ENCODE measurements at regions not wholly inside any gene's neighbourhood (a gene's known extent, or its start where the extent isn't known, plus 50 kb on each side); places are given as distances from the start of the nearest gene placed in this dataset.
"Not testable (repeated sequence)": the region's sequence is repeated elsewhere in the genome, so short reads cannot be mapped to it uniquely, and the experiment has no call there.

DNA sequence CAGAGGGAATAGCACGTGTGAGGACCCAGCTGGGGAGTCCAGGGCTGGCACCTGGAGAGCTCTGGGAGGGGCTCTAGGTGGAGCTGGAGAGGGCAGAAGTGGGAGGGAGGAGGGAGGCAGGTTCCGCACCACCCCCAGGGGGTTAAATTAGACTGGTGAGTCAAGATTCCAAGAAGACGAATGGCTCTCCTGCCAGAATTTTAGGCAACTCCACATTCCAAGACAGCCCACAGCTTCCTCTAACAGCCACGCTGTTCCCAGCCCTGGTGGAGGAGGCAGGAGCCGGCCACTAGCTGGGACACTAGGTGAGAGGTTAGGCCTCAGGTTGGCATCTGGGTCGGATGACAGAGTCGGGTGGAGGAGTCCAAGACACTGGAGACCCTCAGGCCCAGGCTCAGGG lies 60.2 kb downstream of the TFAP2C start:
- DNase-seq (ENCODE audit: low read depth), result peak; percentile 64

DNA sequence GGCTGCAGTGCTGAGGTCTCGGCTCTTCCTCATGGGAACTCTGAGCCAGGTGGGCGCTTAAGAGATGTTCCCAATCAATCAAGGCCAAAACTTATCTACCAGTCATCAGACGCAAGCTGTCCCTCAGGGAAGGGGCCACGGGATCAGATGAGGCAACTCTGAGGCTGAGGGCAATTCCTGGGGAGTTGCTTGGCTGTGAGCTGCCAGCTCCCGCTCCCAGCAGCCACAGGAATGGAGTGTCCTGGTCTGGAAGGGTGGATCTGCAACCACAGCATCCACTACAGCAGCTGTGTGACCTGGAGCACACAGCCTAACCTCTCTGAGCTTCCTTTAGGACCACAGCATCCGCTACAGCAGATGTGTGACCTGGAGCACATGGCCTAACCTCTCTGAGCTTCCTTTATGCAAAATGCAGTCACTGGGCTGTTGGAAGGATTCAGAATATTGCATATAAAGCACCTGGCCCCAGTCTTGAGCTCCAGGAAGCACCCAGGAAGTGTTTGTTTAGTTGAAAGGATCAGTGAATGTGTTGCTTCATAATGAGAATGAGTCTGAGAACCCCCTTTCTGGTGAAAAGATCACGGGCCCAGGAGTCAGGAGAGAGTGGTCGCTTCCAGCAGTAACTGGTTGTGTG lies 60.9 kb downstream of the TFAP2C start:
- peak; percentile 22 for DNase-seq (ENCODE audit: low read depth)

DNA sequence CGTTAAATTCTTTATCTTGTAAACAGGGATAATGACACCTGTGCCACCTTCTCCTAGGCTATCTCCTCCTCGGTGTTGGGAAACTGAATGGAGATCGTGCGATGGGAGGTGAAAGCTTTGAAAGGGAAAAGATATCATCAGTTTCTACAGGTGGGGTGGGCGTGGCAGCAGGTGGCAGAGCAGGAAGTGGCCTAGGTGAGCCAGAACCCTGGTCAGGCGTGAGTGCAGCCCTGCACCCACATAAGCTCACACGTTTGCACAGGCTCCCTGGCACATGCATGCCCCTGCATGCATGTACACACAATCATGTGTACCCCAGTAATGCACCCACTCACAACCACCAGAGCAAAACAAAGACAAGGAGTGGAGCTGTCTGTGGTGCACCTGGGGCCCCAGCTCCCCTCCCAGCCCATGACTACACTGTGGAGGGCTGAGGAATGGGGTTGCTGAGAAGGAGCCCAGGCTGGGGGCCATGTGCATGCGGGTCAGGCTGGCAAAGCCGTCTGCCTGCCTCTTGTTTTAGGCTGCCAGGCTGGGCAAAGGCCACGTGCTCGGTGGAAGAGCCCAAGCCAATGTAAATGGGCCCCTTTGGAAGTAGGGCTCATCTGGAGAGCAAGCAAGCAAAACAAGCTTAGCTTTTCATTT lies 61.5 kb downstream of the TFAP2C start:
- no peak for DNase-seq (ENCODE audit: low read depth)

DNA sequence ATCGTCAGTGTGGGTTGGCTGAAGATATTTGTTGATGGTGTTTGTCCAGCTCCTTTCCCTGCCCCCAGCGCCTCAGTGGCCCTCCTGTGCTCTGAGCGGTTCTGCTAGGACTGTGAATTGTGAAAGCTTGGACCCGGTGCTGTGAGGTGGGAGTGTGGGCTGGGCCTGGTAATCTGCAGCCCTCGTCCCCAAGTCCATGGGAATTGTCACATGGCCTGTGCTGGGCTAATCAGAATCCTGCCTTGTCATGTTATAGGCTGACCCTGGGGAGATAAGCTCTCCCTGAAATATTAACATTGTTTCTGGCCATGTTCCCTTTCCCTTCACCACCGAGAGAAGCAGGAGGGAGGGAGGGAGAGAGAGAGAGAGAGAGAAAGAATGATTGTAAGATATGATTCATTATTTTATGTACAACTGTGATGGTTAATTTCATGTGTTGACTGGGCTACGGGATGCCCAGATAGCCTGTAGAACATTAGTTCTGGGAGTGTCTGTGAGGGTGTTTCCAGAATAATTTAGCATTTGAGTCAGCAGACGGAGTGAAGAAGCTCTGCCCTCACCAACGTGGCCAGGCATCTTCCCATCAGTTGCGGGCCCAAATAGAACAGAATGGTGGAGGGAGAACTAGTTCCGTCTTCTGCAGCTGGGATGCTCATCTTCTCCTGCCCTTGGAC lies 62.4 kb downstream of the TFAP2C start:
- DNase-seq (ENCODE audit: low read depth), result no peak

DNA sequence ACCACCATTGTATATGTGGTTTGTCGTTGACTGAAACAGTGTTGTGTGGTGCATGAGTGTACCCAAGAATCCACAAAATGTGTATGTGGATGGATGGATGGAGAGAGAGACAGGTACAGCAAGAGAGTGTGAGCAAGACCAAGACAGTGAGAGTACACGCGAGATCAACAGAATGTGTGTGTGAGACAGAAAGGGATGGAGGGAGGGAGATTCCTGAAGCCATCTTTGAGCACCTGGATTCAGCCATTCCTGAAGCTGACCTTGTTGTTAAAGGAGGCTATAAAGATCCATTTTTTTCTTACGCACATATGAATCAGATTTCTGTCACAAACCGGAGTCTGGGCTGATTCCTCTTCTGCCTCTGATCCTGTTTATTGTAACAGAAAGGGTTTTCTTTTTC lies 64.1 kb downstream of the TFAP2C start:
- DNase-seq (ENCODE audit: low read depth), result no peak

DNA sequence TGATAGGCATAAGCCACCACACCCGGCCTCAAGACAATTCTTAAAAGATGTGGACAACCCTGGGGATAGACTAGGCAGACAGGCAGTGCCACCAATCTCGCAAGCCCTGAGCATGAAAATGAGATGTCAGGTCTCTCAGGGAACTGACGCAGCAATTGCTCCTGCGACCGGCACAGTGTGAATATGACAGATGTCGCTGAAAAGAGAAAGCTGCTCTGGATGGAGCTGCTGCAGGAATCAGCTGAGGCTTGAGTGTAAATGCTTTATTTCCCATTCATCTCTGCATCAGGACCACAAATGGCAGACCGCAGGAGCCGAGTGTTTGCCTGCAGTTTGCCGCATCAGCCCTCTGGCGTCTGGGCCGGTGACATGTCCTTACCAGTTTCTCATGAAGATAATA lies 68.4 kb downstream of the TFAP2C start:
- no peak for DNase-seq (ENCODE audit: low read depth)

DNA sequence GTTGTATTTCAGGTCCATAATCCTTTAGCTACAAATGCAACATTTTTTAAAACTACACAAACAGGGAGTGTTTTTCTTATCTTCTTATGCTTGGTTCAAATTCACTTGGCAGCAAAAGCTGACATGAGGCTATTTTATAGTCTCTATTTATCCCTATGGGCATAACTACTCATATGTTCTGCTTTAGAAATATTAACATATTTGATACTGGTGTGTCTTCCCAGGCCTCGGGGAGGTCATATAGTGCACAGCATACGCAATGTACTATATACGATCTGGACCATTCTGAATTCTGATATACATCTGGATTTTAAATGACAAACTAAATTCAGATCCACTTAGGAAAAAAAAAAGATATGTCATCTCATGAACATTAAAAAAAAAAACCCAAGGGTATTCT lies 69.2 kb downstream of the TFAP2C start:
- no peak for DNase-seq (ENCODE audit: low read depth)

DNA sequence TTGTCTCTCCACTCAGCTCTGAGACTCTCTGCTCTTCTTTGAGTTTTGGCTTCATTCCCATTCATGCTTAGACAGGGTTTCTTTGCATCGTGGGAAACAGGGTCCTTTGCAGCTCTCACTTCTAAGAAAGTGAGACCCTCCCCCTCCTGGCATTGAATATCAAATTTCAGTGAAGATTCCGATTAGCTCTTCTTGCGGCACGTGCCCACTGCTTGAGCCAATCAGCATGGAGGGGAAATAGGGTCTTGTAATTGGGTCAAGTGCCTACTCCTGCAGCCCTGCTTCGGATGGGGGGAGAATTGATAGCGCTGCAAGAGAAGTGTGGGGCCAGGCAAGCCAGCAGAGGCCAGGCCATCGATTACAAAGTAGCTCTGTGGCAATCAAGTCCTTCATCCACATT lies 69.6 kb downstream of the TFAP2C start:
- DNase-seq (ENCODE audit: low read depth), result no peak

DNA sequence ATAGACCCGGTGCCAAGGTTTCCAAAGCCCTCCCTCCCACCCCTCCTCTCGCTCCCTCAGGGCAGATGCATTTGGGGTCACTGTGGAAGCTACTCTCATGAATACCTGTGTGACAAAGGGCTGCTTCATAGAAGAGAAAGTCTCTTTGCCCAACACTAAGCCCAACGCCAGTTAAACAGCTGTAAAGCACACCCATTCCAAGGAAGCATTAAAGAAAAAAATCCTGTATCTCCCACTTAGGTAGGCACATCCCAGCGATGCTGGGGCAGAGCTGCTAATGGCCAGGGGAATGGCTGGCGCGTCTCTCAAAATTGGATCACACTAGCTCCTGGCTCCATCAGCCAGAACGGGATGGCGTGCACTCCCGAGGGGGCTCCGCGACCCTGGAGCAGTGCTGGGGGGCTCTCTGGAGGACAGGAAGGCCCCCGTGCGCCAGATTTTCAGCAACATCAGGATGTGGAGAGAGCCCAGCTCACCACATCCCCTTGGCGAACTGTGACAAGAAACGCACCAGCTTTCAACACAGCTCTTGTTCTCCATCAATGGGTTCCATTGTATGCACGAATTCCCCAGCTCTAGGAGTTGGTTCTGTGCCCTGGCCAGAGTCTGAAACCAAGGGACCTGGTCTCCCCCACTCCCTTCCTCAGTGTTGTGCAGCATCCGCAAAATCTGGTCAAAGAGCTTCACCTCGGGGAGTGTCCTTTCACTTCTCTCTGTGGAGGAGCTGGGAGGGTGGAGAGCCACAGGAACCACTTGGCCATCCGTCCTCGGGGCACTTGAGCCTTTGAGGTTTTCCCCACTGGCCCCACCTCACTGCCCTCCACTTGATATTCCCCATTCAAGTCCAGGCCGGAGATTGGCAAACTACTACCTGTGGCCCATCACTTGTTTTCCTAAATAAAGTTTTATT lies 74.1 kb downstream of the TFAP2C start:
- DNase-seq (ENCODE audit: low read depth), result no peak

DNA sequence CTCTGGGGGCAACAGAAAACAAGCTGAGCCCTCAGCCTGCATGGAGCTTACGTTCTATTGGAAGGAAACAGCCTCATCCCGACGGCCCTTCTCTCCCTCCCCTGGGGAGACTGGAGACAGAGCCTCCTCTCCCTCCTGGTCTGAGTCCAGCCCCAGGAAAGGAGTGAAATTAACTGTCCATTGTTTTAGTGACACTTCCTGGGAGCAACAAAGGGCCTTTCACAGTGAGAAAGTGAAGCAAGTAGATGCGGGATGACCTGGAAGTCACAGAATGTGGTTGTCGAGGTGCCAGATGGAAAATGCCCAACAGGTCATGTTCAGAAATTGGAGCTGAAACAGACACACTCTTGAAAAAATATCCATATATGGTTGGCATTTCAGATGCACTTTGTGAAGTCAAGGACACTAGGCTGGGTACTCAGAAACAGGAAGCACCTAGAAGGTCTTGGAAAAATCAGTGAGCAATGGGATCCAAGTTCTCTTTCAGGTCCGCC lies 77.8 kb downstream of the TFAP2C start:
- DNase-seq (ENCODE audit: low read depth), result no peak

DNA sequence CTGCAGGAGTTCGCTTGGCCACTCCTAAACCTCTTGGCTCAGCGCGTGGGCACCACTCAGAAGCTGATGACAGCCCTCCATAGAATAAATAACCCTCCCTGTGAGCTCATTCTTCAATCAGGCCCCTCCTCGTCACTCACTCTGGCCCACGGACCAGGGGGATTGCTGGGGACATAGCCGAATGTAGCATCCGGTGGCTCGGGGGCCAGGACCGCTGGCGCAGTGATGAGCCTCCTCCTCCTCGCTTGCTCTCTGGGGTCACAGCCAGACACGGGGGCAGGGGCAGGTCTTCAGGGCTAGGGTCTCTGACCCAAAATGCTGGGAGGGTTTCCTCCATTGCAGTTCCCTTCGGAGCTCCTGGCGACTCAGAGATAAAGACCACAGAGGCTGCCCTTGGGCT lies 79.9 kb downstream of the TFAP2C start:
- DNase-seq (ENCODE audit: low read depth), result no peak

DNA sequence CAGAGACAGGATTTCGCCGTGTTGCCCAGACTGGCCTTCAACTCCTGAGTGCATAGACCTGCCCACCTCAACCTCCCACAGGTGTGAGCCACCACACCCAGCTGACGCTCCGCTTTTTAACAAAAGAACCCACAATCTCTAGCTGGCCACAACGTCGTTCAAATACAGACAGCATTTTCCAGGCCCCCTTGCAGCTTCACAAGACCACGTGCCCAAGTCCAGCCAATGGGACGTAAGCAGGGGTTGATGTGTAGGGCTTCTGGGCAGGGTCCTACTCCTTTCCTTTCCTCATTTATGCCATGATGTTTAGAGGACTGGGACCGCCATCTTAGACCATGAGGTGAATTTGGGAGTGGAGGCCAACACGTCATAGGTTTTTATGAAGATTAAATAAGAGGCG lies 81.0 kb downstream of the TFAP2C start:
- DNase-seq (ENCODE audit: low read depth), result no peak

DNA sequence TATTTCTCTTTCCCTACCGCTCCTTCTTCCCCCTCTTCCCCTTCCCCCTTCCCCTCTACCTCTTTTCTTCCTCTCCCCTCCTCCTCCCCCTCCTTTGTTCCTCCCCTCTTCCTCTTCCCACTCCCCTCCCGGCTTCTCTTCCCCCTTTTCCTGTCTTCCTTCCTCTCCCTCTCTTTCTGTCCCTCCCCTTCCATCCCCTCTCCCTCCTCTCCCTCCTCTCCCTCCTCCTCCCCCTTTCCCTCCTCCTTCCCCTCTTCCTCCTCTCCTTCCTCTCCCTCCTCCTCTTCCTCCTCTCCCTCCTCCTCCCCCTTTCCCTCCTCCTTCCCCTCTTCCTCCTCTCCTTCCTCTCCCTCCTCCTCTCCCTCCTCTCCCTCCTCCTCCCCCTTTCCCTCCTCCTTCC lies 81.5 kb downstream of the TFAP2C start:
- not testable (repeated sequence) for DNase-seq (ENCODE audit: low read depth)

DNA sequence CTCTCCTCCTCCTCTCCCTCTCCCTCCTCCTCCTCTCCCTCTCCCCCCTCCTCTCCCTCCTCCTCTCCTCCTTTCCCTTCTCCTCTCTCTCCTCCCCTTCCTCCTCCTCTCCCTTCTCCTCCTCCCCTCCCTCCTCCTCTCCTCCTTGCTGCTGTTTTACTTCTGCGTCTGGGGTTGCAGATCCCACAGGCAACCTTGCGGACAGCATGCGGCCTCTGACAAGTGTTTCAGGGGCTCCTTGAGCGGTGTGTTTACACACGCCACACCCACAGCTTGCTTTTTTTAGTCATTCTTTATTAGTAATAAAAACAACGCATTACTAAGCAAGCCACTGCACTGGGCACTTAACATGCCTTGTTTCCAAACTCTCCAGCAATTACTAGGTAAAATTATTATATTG lies 81.9 kb downstream of the TFAP2C start:
- peak; percentile 8 for DNase-seq (ENCODE audit: low read depth)

DNA sequence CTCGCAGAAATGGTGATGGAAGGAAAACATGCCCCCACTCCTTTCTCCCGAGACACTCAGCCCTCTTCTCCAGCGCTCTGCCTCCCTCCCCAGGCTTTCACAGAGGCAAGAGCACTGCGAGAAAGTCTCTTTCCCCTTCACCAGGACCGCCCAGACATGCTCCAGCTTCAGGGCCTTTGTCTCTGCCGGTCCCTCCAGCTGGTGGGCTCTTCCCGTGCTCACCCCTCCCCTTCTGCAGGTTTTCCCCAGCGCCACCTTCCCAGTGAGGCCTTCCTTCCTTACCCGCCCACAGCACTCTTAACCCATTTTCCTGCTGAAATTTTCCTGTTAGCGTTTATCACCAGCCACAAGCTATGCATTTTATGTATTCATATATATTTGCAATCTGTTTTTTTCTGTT lies 86.2 kb downstream of the TFAP2C start:
- no peak for DNase-seq (ENCODE audit: low read depth)

DNA sequence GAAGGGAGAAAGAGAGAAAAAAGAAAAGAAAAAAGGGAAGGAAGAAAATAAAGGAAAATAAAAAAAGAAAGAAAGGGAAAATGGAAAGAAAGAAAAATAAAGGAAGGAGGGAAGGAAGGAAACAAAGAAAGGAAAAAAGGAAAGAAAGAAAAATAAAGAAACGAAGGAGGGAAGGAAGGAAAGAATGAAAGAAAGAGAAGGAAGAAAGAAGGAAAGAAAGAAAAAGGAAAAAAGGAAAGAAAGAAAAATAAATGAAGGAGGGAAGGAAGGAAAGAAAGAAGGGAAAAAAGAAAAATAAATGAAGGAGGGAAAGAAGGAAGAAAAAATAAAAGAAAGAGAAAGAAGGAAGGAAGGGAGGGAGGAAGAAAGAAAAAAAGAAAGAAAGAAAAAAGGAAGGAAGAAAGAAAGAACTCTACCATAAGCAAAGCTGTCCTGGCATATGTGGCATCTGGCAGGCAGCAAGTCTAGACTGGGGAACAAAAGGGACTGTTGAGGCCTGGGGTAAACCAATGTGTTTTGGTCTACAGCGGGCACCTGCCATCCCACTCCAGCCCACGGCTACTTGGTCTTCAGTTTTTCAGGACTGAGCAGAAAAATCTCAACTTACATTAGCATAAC lies 86.9 kb downstream of the TFAP2C start:
- DNase-seq (ENCODE audit: low read depth), result no peak

DNA sequence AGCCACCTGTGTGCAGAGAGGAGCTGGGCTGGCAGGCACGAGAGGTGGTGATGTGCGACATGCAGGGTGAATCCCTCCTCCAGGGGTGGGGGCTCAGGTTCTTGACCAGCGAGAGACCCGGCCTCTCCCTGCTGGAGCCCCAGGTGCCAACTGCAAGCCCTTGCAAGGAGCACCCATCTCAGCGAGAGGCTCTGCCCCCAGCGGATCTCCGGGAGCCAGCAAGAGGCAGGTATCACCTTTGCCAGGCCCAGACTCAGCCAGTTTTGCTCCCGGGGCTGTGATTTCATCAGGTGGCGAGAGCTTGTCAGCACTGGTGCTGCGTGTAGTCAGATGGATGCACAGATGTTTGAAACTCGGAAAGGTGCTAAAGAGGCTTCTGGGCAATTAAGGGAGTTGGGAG lies 87.7 kb downstream of the TFAP2C start:
- no peak for DNase-seq (ENCODE audit: low read depth)

DNA sequence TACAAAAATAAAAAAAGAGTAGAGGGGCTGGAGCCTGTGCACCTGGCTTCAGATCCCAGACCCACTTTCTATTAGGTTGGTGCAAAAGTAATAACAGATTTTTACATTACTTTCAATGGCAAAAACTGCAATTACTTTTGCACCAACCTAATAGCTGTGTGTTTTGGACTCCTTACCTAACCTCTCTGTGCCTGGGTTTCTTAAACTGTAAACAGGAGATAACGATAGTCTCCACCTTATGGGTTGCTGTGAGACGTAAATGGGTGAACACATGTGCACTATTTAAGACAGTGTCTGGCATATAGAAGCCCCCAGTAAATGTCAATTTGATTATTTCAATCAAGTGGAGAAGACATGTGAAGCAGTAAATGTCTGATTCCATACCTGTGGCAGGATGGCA lies 89.7 kb downstream of the TFAP2C start:
- DNase-seq (ENCODE audit: low read depth), result no peak

DNA sequence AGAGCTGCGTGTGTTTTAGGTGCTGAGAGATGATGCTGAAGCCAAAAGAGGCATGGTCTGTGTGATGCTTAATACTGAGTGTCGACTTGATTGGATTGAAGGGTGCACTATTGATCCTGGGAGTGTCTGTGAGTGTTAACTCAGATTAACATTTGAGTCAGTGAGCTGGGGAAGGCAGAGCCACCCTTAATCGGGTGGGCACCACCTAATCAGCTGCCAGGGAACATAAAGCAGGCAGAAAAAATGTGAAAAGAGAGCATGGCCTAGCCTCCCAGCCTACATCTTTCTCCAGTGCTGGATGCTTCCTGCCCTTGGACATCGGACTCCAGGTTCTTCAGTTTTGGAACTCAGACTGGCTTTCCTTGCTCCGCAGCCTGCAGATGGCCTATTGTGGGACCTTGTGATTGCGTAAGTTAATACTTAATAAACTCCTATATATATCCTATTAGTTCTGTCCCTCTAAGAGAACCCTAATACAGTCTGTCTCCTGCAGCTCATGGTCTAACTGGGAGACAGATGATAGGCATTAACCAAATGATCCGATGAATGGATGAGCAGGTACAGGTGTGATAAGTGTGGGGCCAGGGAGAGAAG lies 91.6 kb downstream of the TFAP2C start:
- DNase-seq (ENCODE audit: low read depth), result no peak

DNA sequence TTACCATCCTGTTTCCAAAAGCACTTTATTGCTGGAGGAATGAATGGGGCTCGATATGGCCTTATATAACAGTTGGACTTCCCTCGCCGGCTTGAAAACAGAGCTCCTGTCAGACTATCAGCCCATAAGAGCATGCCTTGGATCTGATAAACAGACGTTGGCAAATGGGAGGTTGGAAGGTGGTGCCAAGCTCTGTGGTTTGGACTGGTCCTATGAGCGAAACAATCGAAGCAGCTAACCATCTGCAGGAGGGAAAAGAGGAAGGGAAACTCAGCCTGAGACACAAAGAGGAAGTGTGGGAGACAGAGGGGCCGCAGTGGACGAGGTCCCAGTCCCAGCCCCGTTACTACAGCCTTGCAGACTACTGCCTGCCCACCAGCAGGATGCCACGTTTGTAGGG lies 92.9 kb downstream of the TFAP2C start:
- no peak for DNase-seq (ENCODE audit: low read depth)

DNA sequence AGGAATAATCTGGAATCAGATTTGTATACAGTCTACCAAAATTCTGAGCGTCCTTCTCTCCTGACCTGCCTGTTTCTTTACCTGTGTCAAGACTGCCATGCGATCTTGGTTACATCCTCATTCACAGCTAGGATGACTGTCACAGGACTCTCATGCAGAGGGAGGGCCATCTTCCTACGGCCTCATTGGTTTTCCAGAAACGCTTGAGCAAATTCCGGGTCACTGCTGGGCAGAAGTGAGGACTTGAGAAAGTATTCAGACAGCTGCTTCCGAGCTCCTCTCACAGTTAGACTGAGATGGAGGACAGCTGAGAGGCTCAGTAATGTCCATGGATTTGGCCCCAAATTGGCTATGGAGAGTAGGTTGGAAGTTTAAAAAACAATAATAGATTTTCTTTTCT lies 94.2 kb downstream of the TFAP2C start:
- DNase-seq (ENCODE audit: low read depth), result no peak

Data from stromal cell of bone marrow (primary cell).